WERI-Rb-1 (cell line): ENCODE measurements at regions not wholly inside any gene's neighbourhood (a gene's known extent, or its start where the extent isn't known, plus 50 kb on each side); places are given as distances from the start of the nearest gene placed in this dataset.
A peak's percentile ranks its signal among the peaks of the same experiment; 100 is the strongest.

Experiments
- DNase-seq: peaks from one replicate; pipeline ENCODE4 v3.0.0-alpha.2; 2020
- H3K27ac ChIP-seq: fragments of 250-450 bp; sonication (Bioruptor Pico); 2 replicates; pipeline ENCODE4 v1.5.1; 2020; ENCODE audit warnings: mild to moderate bottlenecking, moderate library complexity
- H3K27me3 ChIP-seq: fragments of 250-450 bp; sonication (Bioruptor Pico); 2 replicates; pipeline ENCODE4 v1.5.1; 2021; ENCODE audit warnings: mild to moderate bottlenecking, low read depth, moderate library complexity; ENCODE audit not compliant: insufficient read depth, severe bottlenecking
- H3K36me3 ChIP-seq: fragments of 250-450 bp; sonication (Bioruptor Pico); 2 replicates; pipeline ENCODE4 v1.5.1; 2020; ENCODE audit warnings: mild to moderate bottlenecking, moderate library complexity
- H3K4me3 ChIP-seq: 2 replicates; pipeline ENCODE4 v1.5.1; 2011; ENCODE audit warnings: low read depth, mild to moderate bottlenecking, control low read depth, low read length
- H3K9me3 ChIP-seq: fragments of 250-450 bp; sonication (Bioruptor Pico); 2 replicates; pipeline ENCODE4 v1.5.1; 2021; ENCODE audit warnings: mild to moderate bottlenecking, moderate library complexity; ENCODE audit not compliant: severe bottlenecking
- TF ChIP-seq, protein P1 (sequence below): IDR thresholded peaks from 2 replicates; pipeline ENCODE4 v1.5.1; 2011; ENCODE audit warnings: low read depth, mild to moderate bottlenecking, control low read depth, inconsistent platforms, low read length

DNA sequence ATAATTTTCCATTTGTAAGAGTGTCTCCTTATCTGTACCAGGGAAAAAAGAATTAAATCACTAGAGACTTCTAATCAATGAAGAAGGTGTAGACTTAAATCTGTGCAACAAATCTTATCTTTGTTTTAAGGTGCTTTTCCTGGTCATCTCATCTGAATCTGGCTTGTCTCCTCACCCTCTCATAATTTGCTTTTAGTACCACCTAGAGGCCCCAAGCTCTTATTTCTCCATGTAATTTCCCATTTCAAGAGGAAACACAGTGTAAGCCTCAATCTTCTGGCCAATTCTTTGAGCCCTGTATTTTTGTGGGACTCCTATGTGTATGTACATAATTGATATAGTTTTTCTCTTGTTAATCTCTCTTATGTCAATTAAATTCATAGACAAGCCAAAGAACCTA is 1975.3 kb upstream of the CDH6 start:
- H3K4me3 ChIP-seq = no peak overlapping the region
- H3K36me3 ChIP-seq = no peaks in the 10 kb centered on the region
- H3K9me3 ChIP-seq = no peaks in the 10 kb centered on the region
- TF ChIP-seq, protein P1, sequence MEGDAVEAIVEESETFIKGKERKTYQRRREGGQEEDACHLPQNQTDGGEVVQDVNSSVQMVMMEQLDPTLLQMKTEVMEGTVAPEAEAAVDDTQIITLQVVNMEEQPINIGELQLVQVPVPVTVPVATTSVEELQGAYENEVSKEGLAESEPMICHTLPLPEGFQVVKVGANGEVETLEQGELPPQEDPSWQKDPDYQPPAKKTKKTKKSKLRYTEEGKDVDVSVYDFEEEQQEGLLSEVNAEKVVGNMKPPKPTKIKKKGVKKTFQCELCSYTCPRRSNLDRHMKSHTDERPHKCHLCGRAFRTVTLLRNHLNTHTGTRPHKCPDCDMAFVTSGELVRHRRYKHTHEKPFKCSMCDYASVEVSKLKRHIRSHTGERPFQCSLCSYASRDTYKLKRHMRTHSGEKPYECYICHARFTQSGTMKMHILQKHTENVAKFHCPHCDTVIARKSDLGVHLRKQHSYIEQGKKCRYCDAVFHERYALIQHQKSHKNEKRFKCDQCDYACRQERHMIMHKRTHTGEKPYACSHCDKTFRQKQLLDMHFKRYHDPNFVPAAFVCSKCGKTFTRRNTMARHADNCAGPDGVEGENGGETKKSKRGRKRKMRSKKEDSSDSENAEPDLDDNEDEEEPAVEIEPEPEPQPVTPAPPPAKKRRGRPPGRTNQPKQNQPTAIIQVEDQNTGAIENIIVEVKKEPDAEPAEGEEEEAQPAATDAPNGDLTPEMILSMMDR = peak; percentile 11; the same call in 1 of the 2 replicates
- H3K27ac ChIP-seq = no peak overlapping the region
- H3K27me3 ChIP-seq = no peaks in the 10 kb centered on the region
- DNase-seq = no peak

DNA sequence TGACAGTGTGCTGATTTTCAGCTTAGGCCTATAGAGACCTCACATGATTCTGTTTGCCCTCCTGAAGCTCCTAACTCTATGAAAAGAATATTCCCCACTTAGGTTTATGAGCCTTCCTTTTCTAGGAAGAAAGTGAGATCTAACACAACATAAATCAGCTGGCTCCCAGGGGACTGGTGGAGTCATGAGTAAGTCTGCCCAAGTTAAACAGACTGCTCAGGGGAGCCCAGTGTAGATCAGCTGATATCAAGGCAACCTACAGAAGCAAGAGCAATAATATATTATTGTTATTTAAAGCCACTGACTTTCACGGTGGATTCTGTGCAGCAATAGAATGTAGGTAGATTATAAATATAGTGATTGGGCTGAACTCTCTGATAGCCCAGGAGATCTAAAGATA is 1978.6 kb upstream of the CDH6 start:
- no peaks in the 10 kb centered on the region for H3K36me3 ChIP-seq
- no peaks in the 10 kb centered on the region for H3K9me3 ChIP-seq
- no peak for DNase-seq
- H3K27me3 ChIP-seq = no peaks in the 10 kb centered on the region
- TF ChIP-seq, protein P1 = no peak
- no peak overlapping the region for H3K27ac ChIP-seq
- no peak overlapping the region for H3K4me3 ChIP-seq

DNA sequence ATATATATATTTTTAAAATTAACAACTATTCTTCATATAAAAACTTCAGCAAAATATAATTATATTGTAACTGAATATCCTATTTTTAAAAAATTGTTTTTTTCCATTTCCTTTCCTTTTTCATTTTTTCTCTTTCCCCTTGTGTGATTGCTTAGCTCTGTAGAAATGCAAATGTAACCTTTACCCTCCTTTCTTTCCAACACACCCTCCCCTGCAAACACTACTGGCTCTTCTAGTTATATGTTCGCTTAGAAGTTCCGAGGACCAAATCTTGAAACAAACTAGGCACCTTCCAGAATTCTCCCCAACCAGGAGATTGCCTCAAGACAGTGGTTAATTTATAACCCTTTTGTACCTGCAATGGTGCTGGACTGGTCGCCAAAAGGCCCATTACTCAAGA is 1980.0 kb upstream of the CDH6 start:
- TF ChIP-seq, protein P1 = no peak
- Histone ChIP-seq H3K36me3 (no peaks in the 10 kb centered on the region), H3K27me3 (no peaks in the 10 kb centered on the region), H3K27ac (no peak overlapping the region), H3K4me3 (no peak overlapping the region), H3K9me3 (no peaks in the 10 kb centered on the region)
- DNase-seq = no peak

DNA sequence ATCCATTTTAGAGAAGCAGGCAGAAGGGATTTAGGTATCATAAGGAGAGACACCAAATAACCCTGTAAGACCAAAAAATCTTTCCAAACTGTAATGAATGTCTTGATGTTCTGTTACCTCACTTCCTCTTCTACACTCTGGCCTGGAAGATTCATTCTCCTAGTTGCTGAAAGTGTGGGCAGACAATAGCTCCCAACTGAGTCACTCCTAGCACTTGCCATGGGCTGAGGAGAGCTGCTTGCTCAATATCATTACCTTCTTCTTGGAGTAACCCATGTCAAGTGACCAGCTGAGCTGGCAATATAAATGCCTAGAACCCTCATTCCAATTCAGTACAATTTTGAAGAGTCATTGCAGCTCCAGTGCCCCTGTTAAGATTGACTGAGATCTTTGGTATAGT is 1985.5 kb upstream of the CDH6 start:
- no peaks in the 10 kb centered on the region for H3K9me3 ChIP-seq
- TF ChIP-seq, protein P1 = no peak
- no peaks in the 10 kb centered on the region for H3K27me3 ChIP-seq
- no peak overlapping the region for H3K27ac ChIP-seq
- no peaks in the 10 kb centered on the region for H3K36me3 ChIP-seq
- no peak for DNase-seq
- H3K4me3 ChIP-seq = no peak overlapping the region

DNA sequence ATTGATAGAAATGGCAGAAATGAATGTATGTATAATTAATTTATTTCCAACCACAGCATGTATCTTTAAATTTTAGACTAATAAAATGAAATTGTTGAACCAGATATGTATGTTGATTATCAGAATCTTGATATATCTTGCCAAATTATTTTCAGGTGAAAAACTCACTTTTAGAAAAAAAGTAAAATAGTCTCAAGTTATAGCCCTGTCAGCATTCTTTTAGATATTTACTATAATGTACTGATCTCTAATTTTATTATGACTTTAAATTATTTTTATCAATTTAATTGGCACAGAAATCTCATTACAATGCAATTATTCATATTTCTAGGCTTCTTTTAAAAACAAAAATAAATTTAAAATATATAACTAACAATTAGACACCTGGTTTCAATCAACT is 1990.4 kb upstream of the CDH6 start:
- no peak for DNase-seq
- TF ChIP-seq, protein P1 = no peak
- Histone ChIP-seq H3K27me3 (no peaks in the 10 kb centered on the region), H3K27ac (no peak overlapping the region), H3K4me3 (no peak overlapping the region), H3K9me3 (no peaks in the 10 kb centered on the region), H3K36me3 (no peaks in the 10 kb centered on the region)

DNA sequence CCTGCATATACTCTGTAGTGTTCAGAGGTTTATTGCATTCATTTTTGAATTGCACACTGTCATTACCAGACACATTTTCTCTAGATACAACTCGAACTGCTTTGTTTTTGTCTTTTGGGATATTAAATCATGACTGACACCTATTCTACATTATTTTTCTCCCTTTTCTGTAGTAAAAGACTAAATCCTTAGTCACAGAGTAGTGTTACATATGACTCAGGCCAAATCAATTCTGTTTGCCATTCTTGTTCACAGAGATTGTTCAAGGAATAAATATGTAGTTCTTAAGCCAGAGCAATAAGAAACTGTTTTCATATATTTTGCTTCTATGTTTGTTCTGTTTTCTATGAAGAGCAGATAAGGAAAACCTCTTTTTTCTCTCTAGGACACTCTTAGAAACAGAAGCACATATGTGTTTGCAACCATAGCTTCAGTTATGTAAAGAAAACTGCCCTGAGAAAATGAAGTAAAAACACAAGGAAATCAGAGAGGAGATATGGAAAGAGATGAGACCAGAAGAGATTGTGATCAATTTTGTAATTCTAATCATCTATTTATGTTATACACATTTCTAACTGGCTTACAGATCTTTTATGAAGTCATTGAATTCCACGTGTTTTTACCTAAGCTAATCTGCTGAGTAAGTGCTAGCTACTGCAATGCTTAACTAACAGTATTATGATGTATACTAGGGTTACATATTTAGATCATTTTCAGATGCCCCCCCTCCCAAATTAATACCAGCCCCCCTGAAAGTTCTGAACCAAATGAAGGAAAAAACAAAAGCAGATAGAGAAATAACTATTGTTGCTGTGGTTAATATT is 1995.6 kb upstream of the CDH6 start:
- H3K9me3 ChIP-seq = no peaks in the 10 kb centered on the region
- no peaks in the 10 kb centered on the region for H3K27me3 ChIP-seq
- no peaks in the 10 kb centered on the region for H3K36me3 ChIP-seq
- no peak overlapping the region for H3K4me3 ChIP-seq
- no peak overlapping the region for H3K27ac ChIP-seq
- TF ChIP-seq, protein P1 = no peak
- no peak for DNase-seq
